ENCODE measurements at regions not wholly inside any gene's neighbourhood (a gene's known extent, or its start where the extent isn't known, plus 50 kb on each side); places are given as distances from the start of the nearest gene placed in this dataset.

GRCh38 chr15:66893294-66893693, 172.1 kb upstream of the SMAD3 start:
- Histone ChIP-seq H3K27ac (no peak overlapping the region), H3K4me3 (no peak overlapping the region), H3K9me3 (peaks cover 3 to 30% (median 19%) of the 10 kb centered on the region in 8 donors), H3K27me3 (replicated peaks in 1 of 7) (no peaks in the 10 kb centered on the region), H3K36me3 (no peaks in the 10 kb centered on the region), H3K4me1 (no peaks in the 10 kb centered on the region)
- DNase-seq, result no peak
- intact Hi-C loops (cut with DNase I; ENCODE audit: low total_unique reads), result no loop called here
- TF ChIP-seq POLR2AphosphoS5 (IDR thresholded peaks at IDR 0.05), result no peak
- TF ChIP-seq CTCF (IDR thresholded peaks at IDR 0.05 in 8 of 11, conservative IDR thresholded peaks at IDR 0.05 in 3 of 11), result no peak
- no peak for TF ChIP-seq POLR2A (IDR thresholded peaks at IDR 0.05)
- WGBS, 5 donors, result 53 to 76% (median 66%) methylated on average over 4 of the region's 4 CpGs

GRCh38 chr15:66894363-66894762, 171.0 kb upstream of the SMAD3 start:
- H3K27ac ChIP-seq, result no peak overlapping the region
- WGBS, 5 donors, result 84 to 100% (median 95%) methylated on average over 5 of the region's 5 CpGs
- H3K4me1 ChIP-seq, result no peaks in the 10 kb centered on the region
- H3K9me3 ChIP-seq, result peaks cover 3 to 19% (median 11%) of the 10 kb centered on the region in 8 donors
- no peak overlapping the region for H3K4me3 ChIP-seq
- DNase-seq, result no peak
- TF ChIP-seq CTCF (IDR thresholded peaks at IDR 0.05 in 8 of 11, conservative IDR thresholded peaks at IDR 0.05 in 3 of 11) (no peak), POLR2AphosphoS5 (IDR thresholded peaks at IDR 0.05) (no peak), POLR2A (IDR thresholded peaks at IDR 0.05) (no peak)
- no peaks in the 10 kb centered on the region for H3K27me3 ChIP-seq (replicated peaks in 1 of 7)
- H3K36me3 ChIP-seq, result no peaks in the 10 kb centered on the region
- intact Hi-C loops (cut with DNase I; ENCODE audit: low total_unique reads), result no loop called here

GRCh38 chr15:66894986-66895780, 170.2 kb upstream of the SMAD3 start:
- Histone ChIP-seq H3K27me3 (replicated peaks in 1 of 7) (no peaks in the 10 kb centered on the region), H3K4me1 (no peaks in the 10 kb centered on the region), H3K36me3 (no peaks in the 10 kb centered on the region), H3K4me3 (no peak overlapping the region), H3K27ac (no peak overlapping the region), H3K9me3 (peaks cover 0 to 11% (median 3%) of the 10 kb centered on the region in 8 donors)
- no peak for TF ChIP-seq CTCF (IDR thresholded peaks at IDR 0.05 in 8 of 11, conservative IDR thresholded peaks at IDR 0.05 in 3 of 11)
- no peak for TF ChIP-seq POLR2A (IDR thresholded peaks at IDR 0.05)
- TF ChIP-seq POLR2AphosphoS5 (IDR thresholded peaks at IDR 0.05), result no peak
- 65 to 95% (median 67%) methylated on average over 4 of the region's 4 CpGs for WGBS, 5 donors
- no peak for DNase-seq
- intact Hi-C loops (cut with DNase I; ENCODE audit: low total_unique reads), result no loop called here

- WGBS, 5 donors, result 89 to 97% (median 95%) methylated on average over 9 of the region's 9 CpGs
- no peak for TF ChIP-seq POLR2A (IDR thresholded peaks at IDR 0.05)
- no peak for TF ChIP-seq POLR2AphosphoS5 (IDR thresholded peaks at IDR 0.05)
- no peak for TF ChIP-seq CTCF (IDR thresholded peaks at IDR 0.05 in 8 of 11, conservative IDR thresholded peaks at IDR 0.05 in 3 of 11)
- no peak for DNase-seq
- Histone ChIP-seq H3K9me3 (peaks cover 0 to 5% (median 0%) of the 10 kb centered on the region in 8 donors), H3K27ac (no peak overlapping the region), H3K4me1 (no peaks in the 10 kb centered on the region), H3K4me3 (no peak overlapping the region), H3K27me3 (replicated peaks in 1 of 7) (no peaks in the 10 kb centered on the region), H3K36me3 (no peaks in the 10 kb centered on the region)
- intact Hi-C loops (cut with DNase I; ENCODE audit: low total_unique reads), result no loop called here
Measured at GRCh38 chr15:66895794-66896453, 169.5 kb upstream of the SMAD3 start.

Data from spleen (tissue), 11 donors.